Stomach (tissue), 8 donors: ENCODE measurements at regions not wholly inside any gene's neighbourhood (a gene's known extent, or its start where the extent isn't known, plus 50 kb on each side); places are given as distances from the start of the nearest gene placed in this dataset.

Source experiments
- DNase-seq, 2 donors: peaks; one replicate each; pipeline versions ENCODE4 v3.0.0 to v3.0.0-alpha.2; 2013 to 2019
- H3K27ac ChIP-seq, 5 donors: fragments of 200-600 bp in 4 of 5; sonication (generic) in 4 of 5; one replicate each; pipeline ENCODE4 v1.5.1; 2013 to 2019; ENCODE audit warnings: mild to moderate bottlenecking in 1 of 5, moderate library complexity in 1 of 5
- H3K27me3 ChIP-seq, 3 donors: fragments of 200-600 bp; sonication (generic); one replicate each; pipeline ENCODE4 v1.5.1; 2017 to 2019; ENCODE audit warnings: mixed run types in 1 of 3
- H3K36me3 ChIP-seq, 4 donors: fragments of 200-600 bp; sonication (generic); 1 replicate in 3 of 4; 2 replicates in 1 of 4; pipeline ENCODE4 v1.5.1; 2016 to 2019
- H3K4me1 ChIP-seq, 4 donors: fragments of 200-600 bp; sonication (generic); one replicate each; pipeline ENCODE4 v1.5.1; 2016 to 2019
- H3K4me3 ChIP-seq, 4 donors: fragments of 200-600 bp; sonication (generic) in 3 of 4; one replicate each; pipeline ENCODE4 v1.5.1; 2016 to 2019; ENCODE audit warnings: mild to moderate bottlenecking in 1 of 4
- H3K9me3 ChIP-seq, 4 donors: fragments of 200-600 bp; sonication (generic); one replicate each; pipeline ENCODE4 v1.5.1; 2016 to 2019
- EP300 ChIP-seq: sonication (generic); formaldehyde crosslinking; IDR thresholded peaks from one replicate; pipeline ENCODE4 v1.6.1; 2017; ENCODE audit warnings: antibody characterized with exemption
- POLR2A ChIP-seq, 4 donors: fragments of 450-650 bp; IDR thresholded peaks; one replicate each; pipeline ENCODE4 v1.6.1; 2016; ENCODE audit warnings: antibody characterized with exemption in 4 of 4, control low read depth in 2 of 4, mild to moderate bottlenecking in 1 of 4, moderate library complexity in 1 of 4
- POLR2AphosphoS5 ChIP-seq, 3 donors: sonication (generic); formaldehyde crosslinking; IDR thresholded peaks; one replicate each; pipeline ENCODE4 v1.6.1; 2016; ENCODE audit warnings: antibody characterized with exemption in 3 of 3
- WGBS, 5 donors: extraction: QIAGEN DNeasy Blood & Tissue Kit in 3 of 5; methylation state at CpG; one replicate each; pipeline versions ENCODE4 v1.1.5 to v1.1.7; 2013 to 2018; 5-methylcytosine and 5-hydroxymethylcytosine counted together
- intact Hi-C: fragments of 100-400 bp; cut with DNase I; formaldehyde crosslinking; loops from one replicate; pipeline ENCODE4 v1.15.1; 2023; ENCODE audit warnings: low total_unique reads
- TF ChIP-seq, protein P1 (sequence below), 7 experiments: fragments of 450-650 bp in 4 of 7; fragments of 200-600 bp in 3 of 7; sonication (generic) in 3 of 7; IDR thresholded peaks; one replicate each; pipeline ENCODE4 v1.5.1; 2016 to 2019; ENCODE audit warnings: antibody characterized with exemption in 7 of 7, control low read depth in 2 of 7, mild to moderate bottlenecking in 1 of 7
- donor health status: healthy with polysubstance abuse.
- donor health status: Bipolar disorder and iron deficiency.
- donor health status: healthy.

DNA sequence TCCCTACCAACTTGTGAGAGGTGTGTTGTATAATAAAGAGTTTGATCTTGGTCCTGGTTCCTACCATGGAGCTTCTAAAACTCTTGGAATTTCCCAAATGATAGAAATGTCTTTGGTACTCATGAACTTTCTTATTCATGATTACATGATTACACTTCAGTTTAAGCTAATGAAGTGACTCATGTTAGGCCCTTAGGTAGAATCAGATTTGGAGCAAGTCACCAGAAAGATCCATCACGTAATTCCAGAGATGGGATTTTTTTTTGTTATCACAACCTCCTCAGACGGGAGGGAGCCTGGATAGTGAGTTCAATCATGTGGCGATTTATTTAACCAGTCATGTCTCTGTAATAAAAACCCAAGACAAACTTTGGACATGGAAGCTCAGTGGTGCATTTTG lies 1287.6 kb upstream of the ZEB2 start:
- WGBS, 5 donors: 84 to 94% (median 88%) methylated on average over 3 of the region's 3 CpGs

GRCh38 chr2:145806546-145806945 lies 1286.6 kb upstream of the ZEB2 start:
- Histone ChIP-seq H3K4me1 (peaks cover 0 to 12% (median 4%) of the 10 kb centered on the region in 4 donors), H3K27ac (no peak overlapping the region), H3K36me3 (no peaks in the 10 kb centered on the region), H3K4me3 (no peak overlapping the region), H3K27me3 (no peaks in the 10 kb centered on the region), H3K9me3 (no peaks in the 10 kb centered on the region)
- intact Hi-C loops: no loop called here
- TF ChIP-seq, protein P1, sequence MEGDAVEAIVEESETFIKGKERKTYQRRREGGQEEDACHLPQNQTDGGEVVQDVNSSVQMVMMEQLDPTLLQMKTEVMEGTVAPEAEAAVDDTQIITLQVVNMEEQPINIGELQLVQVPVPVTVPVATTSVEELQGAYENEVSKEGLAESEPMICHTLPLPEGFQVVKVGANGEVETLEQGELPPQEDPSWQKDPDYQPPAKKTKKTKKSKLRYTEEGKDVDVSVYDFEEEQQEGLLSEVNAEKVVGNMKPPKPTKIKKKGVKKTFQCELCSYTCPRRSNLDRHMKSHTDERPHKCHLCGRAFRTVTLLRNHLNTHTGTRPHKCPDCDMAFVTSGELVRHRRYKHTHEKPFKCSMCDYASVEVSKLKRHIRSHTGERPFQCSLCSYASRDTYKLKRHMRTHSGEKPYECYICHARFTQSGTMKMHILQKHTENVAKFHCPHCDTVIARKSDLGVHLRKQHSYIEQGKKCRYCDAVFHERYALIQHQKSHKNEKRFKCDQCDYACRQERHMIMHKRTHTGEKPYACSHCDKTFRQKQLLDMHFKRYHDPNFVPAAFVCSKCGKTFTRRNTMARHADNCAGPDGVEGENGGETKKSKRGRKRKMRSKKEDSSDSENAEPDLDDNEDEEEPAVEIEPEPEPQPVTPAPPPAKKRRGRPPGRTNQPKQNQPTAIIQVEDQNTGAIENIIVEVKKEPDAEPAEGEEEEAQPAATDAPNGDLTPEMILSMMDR (IDR thresholded peaks at IDR 0.05): no peak
- TF ChIP-seq POLR2AphosphoS5 (IDR thresholded peaks at IDR 0.05): no peak
- no peak for TF ChIP-seq EP300
- DNase-seq: no peak

More for the DNA sequence above, 1287.6 kb upstream of the ZEB2 start:
- Histone ChIP-seq H3K4me1 (peaks cover 0 to 12% (median 4%) of the 10 kb centered on the region in 4 donors), H3K9me3 (no peaks in the 10 kb centered on the region), H3K27me3 (no peaks in the 10 kb centered on the region), H3K27ac (no peak overlapping the region), H3K4me3 (no peak overlapping the region), H3K36me3 (no peaks in the 10 kb centered on the region)
- intact Hi-C loops: no loop called here
- DNase-seq: no peak
- no peak for TF ChIP-seq POLR2A (IDR thresholded peaks at IDR 0.05)
- no peak for TF ChIP-seq POLR2AphosphoS5 (IDR thresholded peaks at IDR 0.05)
- TF ChIP-seq, protein P1 (IDR thresholded peaks at IDR 0.05): no peak

DNA sequence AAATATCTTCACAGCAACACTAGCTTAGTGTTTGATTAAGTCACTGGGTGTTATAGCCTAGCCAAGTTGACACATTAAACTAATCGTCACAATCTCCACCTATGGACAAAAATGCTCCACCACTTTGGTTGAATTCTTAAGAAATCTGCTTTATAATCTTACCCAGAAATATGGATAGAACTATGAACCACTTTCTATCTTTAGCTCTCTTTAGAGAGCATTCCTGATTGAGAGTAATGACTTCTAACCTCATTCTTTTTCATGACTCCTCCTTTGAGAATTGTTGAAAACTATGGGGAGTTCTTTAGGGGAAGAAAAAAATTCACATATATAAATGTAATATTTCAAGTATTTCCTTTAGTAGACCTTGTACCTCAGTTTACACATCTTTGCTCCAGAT lies 1282.2 kb upstream of the ZEB2 start:
- WGBS, 5 donors: 42 to 70% (median 47%) methylated on average over 1 of the region's 1 CpG
- Histone ChIP-seq H3K9me3 (no peaks in the 10 kb centered on the region), H3K27me3 (no peaks in the 10 kb centered on the region), H3K27ac (no peak overlapping the region), H3K4me1 (peaks cover 0 to 25% (median 6%) of the 10 kb centered on the region in 4 donors), H3K4me3 (no peak overlapping the region), H3K36me3 (no peaks in the 10 kb centered on the region)
- no peak for DNase-seq
- intact Hi-C loops: no loop called here
- TF ChIP-seq, protein P1 (IDR thresholded peaks at IDR 0.05): no peak
- no peak for TF ChIP-seq POLR2A (IDR thresholded peaks at IDR 0.05)
- TF ChIP-seq EP300: no peak
- TF ChIP-seq POLR2AphosphoS5 (IDR thresholded peaks at IDR 0.05): no peak

- Histone ChIP-seq H3K27ac (no peak overlapping the region), H3K4me3 (no peak overlapping the region), H3K9me3 (no peaks in the 10 kb centered on the region), H3K4me1 (peaks cover 0 to 21% (median 3%) of the 10 kb centered on the region in 4 donors), H3K27me3 (no peaks in the 10 kb centered on the region), H3K36me3 (no peaks in the 10 kb centered on the region)
- 87 to 100% (median 90%) methylated on average over 1 of the region's 1 CpG for WGBS, 5 donors
- intact Hi-C loops: no loop called here
- no peak for DNase-seq
- TF ChIP-seq EP300 (no peak), POLR2A (IDR thresholded peaks at IDR 0.05) (no peak), POLR2AphosphoS5 (IDR thresholded peaks at IDR 0.05) (no peak)
- TF ChIP-seq, protein P1 (IDR thresholded peaks at IDR 0.05): no peak
These were observed 1281.3 kb upstream of the ZEB2 start for GRCh38 chr2:145801210-145801609.
